ENCODE measurements at regions not wholly inside any gene's neighbourhood (a gene's known extent, or its start where the extent isn't known, plus 50 kb on each side); places are given as distances from the start of the nearest gene placed in this dataset.
"Not testable (repeated sequence)": the region's sequence is repeated elsewhere in the genome, so short reads cannot be mapped to it uniquely, and the experiment has no call there.

GRCh38 chr12:46985816-46986215 is 93.6 kb upstream of the PCED1B start:
- no peaks in the 10 kb centered on the region for H3K36me3 ChIP-seq (ENCODE audit: control insufficient read depth in 1 of 2, insufficient read depth in 2 of 2, low read length in 2 of 2)
- H3K27ac ChIP-seq (ENCODE audit: low read length): no peak overlapping the region
- peaks cover 4 to 13% of the 10 kb centered on the region in 2 donors for H3K9me3 ChIP-seq (ENCODE audit: control insufficient read depth in 1 of 2, low read length in 2 of 2)
- no peaks in the 10 kb centered on the region for H3K4me1 ChIP-seq (ENCODE audit: control insufficient read depth in 1 of 2, insufficient read depth in 2 of 2, low read length in 2 of 2)
- H3K4me3 ChIP-seq (ENCODE audit: low read depth in 1 of 2, low read length in 2 of 2): no peak overlapping the region
- no peaks in the 10 kb centered on the region for H3K27me3 ChIP-seq (ENCODE audit: low read depth, low read length)

- peaks cover 9 to 15% of the 10 kb centered on the region in 2 donors for H3K9me3 ChIP-seq (ENCODE audit: control insufficient read depth in 1 of 2, low read length in 2 of 2)
- H3K4me1 ChIP-seq (ENCODE audit: control insufficient read depth in 1 of 2, insufficient read depth in 2 of 2, low read length in 2 of 2); H3K27ac ChIP-seq (ENCODE audit: low read length); H3K36me3 ChIP-seq (ENCODE audit: control insufficient read depth in 1 of 2, insufficient read depth in 2 of 2, low read length in 2 of 2); H3K27me3 ChIP-seq (ENCODE audit: low read depth, low read length); H3K4me3 ChIP-seq (ENCODE audit: low read depth in 1 of 2, low read length in 2 of 2): not testable (repeated sequence)
Observed at GRCh38 chr12:46988122-46988521, 91.3 kb upstream of the PCED1B start.

GRCh38 chr12:46990211-46990610 is 89.2 kb upstream of the PCED1B start:
- H3K36me3 ChIP-seq (ENCODE audit: control insufficient read depth in 1 of 2, insufficient read depth in 2 of 2, low read length in 2 of 2): no peaks in the 10 kb centered on the region
- no peak overlapping the region for H3K4me3 ChIP-seq (ENCODE audit: low read depth in 1 of 2, low read length in 2 of 2)
- H3K4me1 ChIP-seq (ENCODE audit: control insufficient read depth in 1 of 2, insufficient read depth in 2 of 2, low read length in 2 of 2): no peaks in the 10 kb centered on the region
- no peaks in the 10 kb centered on the region for H3K27me3 ChIP-seq (ENCODE audit: low read depth, low read length)
- peaks cover 9 to 15% of the 10 kb centered on the region in 2 donors for H3K9me3 ChIP-seq (ENCODE audit: control insufficient read depth in 1 of 2, low read length in 2 of 2)
- H3K27ac ChIP-seq (ENCODE audit: low read length): no peak overlapping the region

- H3K4me1 ChIP-seq (ENCODE audit: control insufficient read depth in 1 of 2, insufficient read depth in 2 of 2, low read length in 2 of 2); H3K4me3 ChIP-seq (ENCODE audit: low read depth in 1 of 2, low read length in 2 of 2); H3K27ac ChIP-seq (ENCODE audit: low read length); H3K36me3 ChIP-seq (ENCODE audit: control insufficient read depth in 1 of 2, insufficient read depth in 2 of 2, low read length in 2 of 2); H3K27me3 ChIP-seq (ENCODE audit: low read depth, low read length): not testable (repeated sequence)
- peaks cover 9 to 15% of the 10 kb centered on the region in 2 donors for H3K9me3 ChIP-seq (ENCODE audit: control insufficient read depth in 1 of 2, low read length in 2 of 2)
Observed at GRCh38 chr12:46992051-46992450, 87.4 kb upstream of the PCED1B start.

GRCh38 chr12:46998811-46999368 is 80.5 kb upstream of the PCED1B start:
- Histone ChIP-seq H3K36me3 (ENCODE audit: control insufficient read depth in 1 of 2, insufficient read depth in 2 of 2, low read length in 2 of 2) (no peaks in the 10 kb centered on the region), H3K4me1 (ENCODE audit: control insufficient read depth in 1 of 2, insufficient read depth in 2 of 2, low read length in 2 of 2) (no peaks in the 10 kb centered on the region), H3K4me3 (ENCODE audit: low read depth in 1 of 2, low read length in 2 of 2) (no peak overlapping the region), H3K27ac (ENCODE audit: low read length) (no peak overlapping the region), H3K27me3 (ENCODE audit: low read depth, low read length) (no peaks in the 10 kb centered on the region), H3K9me3 (ENCODE audit: control insufficient read depth in 1 of 2, low read length in 2 of 2) (no peaks in the 10 kb centered on the region)

GRCh38 chr12:47004634-47005033 is 74.8 kb upstream of the PCED1B start:
- H3K27me3 ChIP-seq (ENCODE audit: low read depth, low read length): no peaks in the 10 kb centered on the region
- H3K36me3 ChIP-seq (ENCODE audit: control insufficient read depth in 1 of 2, insufficient read depth in 2 of 2, low read length in 2 of 2): no peaks in the 10 kb centered on the region
- no peaks in the 10 kb centered on the region for H3K4me1 ChIP-seq (ENCODE audit: control insufficient read depth in 1 of 2, insufficient read depth in 2 of 2, low read length in 2 of 2)
- no peak overlapping the region for H3K27ac ChIP-seq (ENCODE audit: low read length)
- H3K9me3 ChIP-seq (ENCODE audit: control insufficient read depth in 1 of 2, low read length in 2 of 2): no peaks in the 10 kb centered on the region
- no peak overlapping the region for H3K4me3 ChIP-seq (ENCODE audit: low read depth in 1 of 2, low read length in 2 of 2)

- Histone ChIP-seq H3K9me3 (ENCODE audit: control insufficient read depth in 1 of 2, low read length in 2 of 2) (no peaks in the 10 kb centered on the region), H3K36me3 (ENCODE audit: control insufficient read depth in 1 of 2, insufficient read depth in 2 of 2, low read length in 2 of 2) (no peaks in the 10 kb centered on the region), H3K27ac (ENCODE audit: low read length) (no peak overlapping the region), H3K27me3 (ENCODE audit: low read depth, low read length) (no peaks in the 10 kb centered on the region), H3K4me1 (ENCODE audit: control insufficient read depth in 1 of 2, insufficient read depth in 2 of 2, low read length in 2 of 2) (no peaks in the 10 kb centered on the region), H3K4me3 (ENCODE audit: low read depth in 1 of 2, low read length in 2 of 2) (no peak overlapping the region)
Observed at GRCh38 chr12:47007048-47007447, 72.4 kb upstream of the PCED1B start.

- Histone ChIP-seq H3K4me3 (ENCODE audit: low read depth in 1 of 2, low read length in 2 of 2) (no peak overlapping the region), H3K36me3 (ENCODE audit: control insufficient read depth in 1 of 2, insufficient read depth in 2 of 2, low read length in 2 of 2) (no peaks in the 10 kb centered on the region), H3K9me3 (ENCODE audit: control insufficient read depth in 1 of 2, low read length in 2 of 2) (no peaks in the 10 kb centered on the region), H3K4me1 (ENCODE audit: control insufficient read depth in 1 of 2, insufficient read depth in 2 of 2, low read length in 2 of 2) (no peaks in the 10 kb centered on the region), H3K27ac (ENCODE audit: low read length) (no peak overlapping the region), H3K27me3 (ENCODE audit: low read depth, low read length) (no peaks in the 10 kb centered on the region)
Observed at GRCh38 chr12:47012552-47012951, 66.9 kb upstream of the PCED1B start.

- H3K27ac ChIP-seq (ENCODE audit: low read length): no peak overlapping the region
- no peaks in the 10 kb centered on the region for H3K36me3 ChIP-seq (ENCODE audit: control insufficient read depth in 1 of 2, insufficient read depth in 2 of 2, low read length in 2 of 2)
- no peaks in the 10 kb centered on the region for H3K4me1 ChIP-seq (ENCODE audit: control insufficient read depth in 1 of 2, insufficient read depth in 2 of 2, low read length in 2 of 2)
- H3K9me3 ChIP-seq (ENCODE audit: control insufficient read depth in 1 of 2, low read length in 2 of 2): no peaks in the 10 kb centered on the region
- no peaks in the 10 kb centered on the region for H3K27me3 ChIP-seq (ENCODE audit: low read depth, low read length)
- no peak overlapping the region for H3K4me3 ChIP-seq (ENCODE audit: low read depth in 1 of 2, low read length in 2 of 2)
Observed at GRCh38 chr12:47014474-47014873, 64.9 kb upstream of the PCED1B start.

GRCh38 chr12:47015381-47015780 is 64.0 kb upstream of the PCED1B start:
- H3K4me1 ChIP-seq (ENCODE audit: control insufficient read depth in 1 of 2, insufficient read depth in 2 of 2, low read length in 2 of 2): no peaks in the 10 kb centered on the region
- no peaks in the 10 kb centered on the region for H3K27me3 ChIP-seq (ENCODE audit: low read depth, low read length)
- no peaks in the 10 kb centered on the region for H3K9me3 ChIP-seq (ENCODE audit: control insufficient read depth in 1 of 2, low read length in 2 of 2)
- no peaks in the 10 kb centered on the region for H3K36me3 ChIP-seq (ENCODE audit: control insufficient read depth in 1 of 2, insufficient read depth in 2 of 2, low read length in 2 of 2)
- H3K4me3 ChIP-seq (ENCODE audit: low read depth in 1 of 2, low read length in 2 of 2): no peak overlapping the region
- H3K27ac ChIP-seq (ENCODE audit: low read length): no peak overlapping the region

GRCh38 chr12:47017041-47017713 is 62.2 kb upstream of the PCED1B start:
- Histone ChIP-seq H3K27me3 (ENCODE audit: low read depth, low read length) (no peaks in the 10 kb centered on the region), H3K9me3 (ENCODE audit: control insufficient read depth in 1 of 2, low read length in 2 of 2) (no peaks in the 10 kb centered on the region), H3K27ac (ENCODE audit: low read length) (no peak overlapping the region), H3K36me3 (ENCODE audit: control insufficient read depth in 1 of 2, insufficient read depth in 2 of 2, low read length in 2 of 2) (no peaks in the 10 kb centered on the region), H3K4me1 (ENCODE audit: control insufficient read depth in 1 of 2, insufficient read depth in 2 of 2, low read length in 2 of 2) (no peaks in the 10 kb centered on the region), H3K4me3 (ENCODE audit: low read depth in 1 of 2, low read length in 2 of 2) (no peak overlapping the region)

GRCh38 chr12:47017901-47018475 is 61.4 kb upstream of the PCED1B start:
- Histone ChIP-seq H3K27me3 (ENCODE audit: low read depth, low read length) (no peaks in the 10 kb centered on the region), H3K9me3 (ENCODE audit: control insufficient read depth in 1 of 2, low read length in 2 of 2) (no peaks in the 10 kb centered on the region), H3K4me3 (ENCODE audit: low read depth in 1 of 2, low read length in 2 of 2) (no peak overlapping the region), H3K4me1 (ENCODE audit: control insufficient read depth in 1 of 2, insufficient read depth in 2 of 2, low read length in 2 of 2) (no peaks in the 10 kb centered on the region), H3K36me3 (ENCODE audit: control insufficient read depth in 1 of 2, insufficient read depth in 2 of 2, low read length in 2 of 2) (no peaks in the 10 kb centered on the region), H3K27ac (ENCODE audit: low read length) (no peak overlapping the region)
